HFFc6 (cell line): ENCODE measurements at regions not wholly inside any gene's neighbourhood (a gene's known extent, or its start where the extent isn't known, plus 50 kb on each side); places are given as distances from the start of the nearest gene placed in this dataset.

Experiments used
- DNase-seq: peaks from one replicate; pipeline ENCODE4 v3.0.0-alpha.2; 2018
- H3K27ac Mint-ChIP-seq: 2 replicates; pipeline ENCODE4 v1.8.0; 2020; ENCODE audit warnings: mild to moderate bottlenecking, mixed read lengths
- H3K27me3 Mint-ChIP-seq: 2 replicates; pipeline ENCODE4 v1.8.0; 2021; ENCODE audit warnings: mild to moderate bottlenecking, moderate library complexity, mixed read lengths; ENCODE audit not compliant: insufficient read depth
- H3K36me3 Mint-ChIP-seq: 2 replicates; pipeline ENCODE4 v1.8.0; 2021; ENCODE audit warnings: low read depth, mixed read lengths
- H3K4me1 Mint-ChIP-seq: 2 replicates; pipeline ENCODE4 v1.8.0; 2020; ENCODE audit warnings: low read depth, mixed read lengths
- H3K4me3 Mint-ChIP-seq: 2 replicates; pipeline ENCODE4 v1.8.0; 2020; ENCODE audit warnings: mild to moderate bottlenecking, moderate library complexity, mixed read lengths
- H3K9me3 Mint-ChIP-seq: 2 replicates; pipeline ENCODE4 v1.8.0; 2020; ENCODE audit warnings: mild to moderate bottlenecking, mixed read lengths
- TF ChIP-seq, protein P1 (sequence below): fragments of 200-600 bp; sonication (generic); IDR thresholded peaks from 2 replicates; pipeline ENCODE4 v1.5.0; 2021; ENCODE audit warnings: antibody characterized with exemption, mild to moderate bottlenecking

DNA sequence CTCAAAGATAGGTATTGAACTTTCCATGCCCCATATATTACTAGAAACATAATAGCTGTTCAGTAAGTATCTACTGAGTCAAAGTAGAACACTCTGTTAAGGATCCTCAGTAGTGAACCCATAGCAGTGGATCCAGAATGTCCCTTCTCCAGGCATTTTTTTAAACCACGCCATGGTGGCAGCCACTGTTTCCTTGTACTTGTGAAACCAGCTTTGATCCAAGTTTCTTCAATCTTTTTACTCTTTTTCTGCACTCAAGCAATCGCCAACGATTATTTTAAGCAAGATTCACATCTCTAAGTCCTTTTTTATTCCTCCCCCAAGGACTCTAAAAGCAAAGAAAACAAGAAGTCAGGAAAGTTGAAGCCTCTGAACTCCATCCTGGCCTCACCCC is 291.2 kb upstream of the SLC14A2 start:
- no peak overlapping the region for H3K27ac Mint-ChIP-seq
- TF ChIP-seq, protein P1, sequence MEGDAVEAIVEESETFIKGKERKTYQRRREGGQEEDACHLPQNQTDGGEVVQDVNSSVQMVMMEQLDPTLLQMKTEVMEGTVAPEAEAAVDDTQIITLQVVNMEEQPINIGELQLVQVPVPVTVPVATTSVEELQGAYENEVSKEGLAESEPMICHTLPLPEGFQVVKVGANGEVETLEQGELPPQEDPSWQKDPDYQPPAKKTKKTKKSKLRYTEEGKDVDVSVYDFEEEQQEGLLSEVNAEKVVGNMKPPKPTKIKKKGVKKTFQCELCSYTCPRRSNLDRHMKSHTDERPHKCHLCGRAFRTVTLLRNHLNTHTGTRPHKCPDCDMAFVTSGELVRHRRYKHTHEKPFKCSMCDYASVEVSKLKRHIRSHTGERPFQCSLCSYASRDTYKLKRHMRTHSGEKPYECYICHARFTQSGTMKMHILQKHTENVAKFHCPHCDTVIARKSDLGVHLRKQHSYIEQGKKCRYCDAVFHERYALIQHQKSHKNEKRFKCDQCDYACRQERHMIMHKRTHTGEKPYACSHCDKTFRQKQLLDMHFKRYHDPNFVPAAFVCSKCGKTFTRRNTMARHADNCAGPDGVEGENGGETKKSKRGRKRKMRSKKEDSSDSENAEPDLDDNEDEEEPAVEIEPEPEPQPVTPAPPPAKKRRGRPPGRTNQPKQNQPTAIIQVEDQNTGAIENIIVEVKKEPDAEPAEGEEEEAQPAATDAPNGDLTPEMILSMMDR: no peak
- DNase-seq: no peak
- H3K9me3 Mint-ChIP-seq: no peaks in the 10 kb centered on the region
- H3K27me3 Mint-ChIP-seq: peaks cover 8% of the 10 kb centered on the region; the same call in 1 of the 2 replicates
- H3K4me1 Mint-ChIP-seq: no peaks in the 10 kb centered on the region
- no peaks in the 10 kb centered on the region for H3K36me3 Mint-ChIP-seq
- H3K4me3 Mint-ChIP-seq: no peak overlapping the region

DNA sequence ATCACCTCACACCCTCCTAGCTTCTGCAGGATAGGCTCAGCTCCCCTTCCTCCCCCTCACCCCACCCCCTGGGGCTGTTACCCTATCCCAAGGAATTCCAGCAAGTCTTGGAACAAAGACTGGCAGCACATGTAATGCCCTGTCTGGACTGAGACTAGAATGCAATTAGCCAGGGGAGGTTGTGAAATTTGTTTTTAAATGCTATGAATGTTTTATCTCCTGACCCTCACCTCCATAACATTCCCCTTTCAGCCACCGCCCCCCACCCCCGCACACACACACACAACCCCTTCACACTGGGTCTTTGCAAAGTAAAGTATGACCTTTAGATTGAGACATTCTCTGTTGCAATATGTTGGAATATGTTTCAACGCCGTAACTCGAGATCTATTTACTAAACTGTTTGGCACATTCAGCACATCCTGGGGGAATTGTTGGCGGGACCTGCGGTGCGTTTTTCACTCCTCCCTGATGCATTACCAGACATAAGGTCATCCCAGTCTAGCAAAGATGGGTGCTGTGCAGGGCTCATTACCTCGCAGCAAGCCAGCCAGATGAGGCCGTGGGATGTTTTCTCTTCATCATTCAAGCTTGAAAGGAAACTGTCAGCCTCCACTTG is 290.7 kb upstream of the SLC14A2 start:
- H3K9me3 Mint-ChIP-seq: no peaks in the 10 kb centered on the region
- H3K27me3 Mint-ChIP-seq: peaks cover 8% of the 10 kb centered on the region; the same call in 1 of the 2 replicates
- H3K4me3 Mint-ChIP-seq: no peak overlapping the region
- H3K4me1 Mint-ChIP-seq: no peaks in the 10 kb centered on the region
- no peaks in the 10 kb centered on the region for H3K36me3 Mint-ChIP-seq
- TF ChIP-seq, protein P1: no peak
- DNase-seq: no peak
- no peak overlapping the region for H3K27ac Mint-ChIP-seq

DNA sequence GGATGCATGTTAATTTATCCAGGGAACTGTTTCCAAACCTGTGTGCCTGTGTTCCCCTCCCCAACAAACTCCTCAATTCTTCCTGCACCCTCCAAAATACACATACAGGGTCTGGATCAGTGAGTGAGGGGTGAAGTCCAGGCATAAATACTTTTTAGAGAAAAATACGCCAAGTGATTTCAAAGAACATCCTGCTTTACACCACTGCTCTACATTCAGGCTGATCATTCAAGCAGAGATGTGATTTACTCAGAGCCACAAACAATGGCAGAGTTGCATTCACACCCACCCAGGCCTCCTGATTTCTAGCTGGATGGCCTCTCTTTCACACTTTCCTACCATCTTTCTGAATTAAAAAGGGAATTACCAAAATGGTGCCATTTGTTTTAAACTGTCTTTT is 289.5 kb upstream of the SLC14A2 start:
- Mint-ChIP-seq H3K27ac (no peak overlapping the region), H3K36me3 (no peaks in the 10 kb centered on the region), H3K9me3 (no peaks in the 10 kb centered on the region), H3K4me3 (no peak overlapping the region), H3K4me1 (no peaks in the 10 kb centered on the region), H3K27me3 (peaks cover 8% of the 10 kb centered on the region; the same call in 1 of the 2 replicates)
- DNase-seq: no peak
- TF ChIP-seq, protein P1: no peak

DNA sequence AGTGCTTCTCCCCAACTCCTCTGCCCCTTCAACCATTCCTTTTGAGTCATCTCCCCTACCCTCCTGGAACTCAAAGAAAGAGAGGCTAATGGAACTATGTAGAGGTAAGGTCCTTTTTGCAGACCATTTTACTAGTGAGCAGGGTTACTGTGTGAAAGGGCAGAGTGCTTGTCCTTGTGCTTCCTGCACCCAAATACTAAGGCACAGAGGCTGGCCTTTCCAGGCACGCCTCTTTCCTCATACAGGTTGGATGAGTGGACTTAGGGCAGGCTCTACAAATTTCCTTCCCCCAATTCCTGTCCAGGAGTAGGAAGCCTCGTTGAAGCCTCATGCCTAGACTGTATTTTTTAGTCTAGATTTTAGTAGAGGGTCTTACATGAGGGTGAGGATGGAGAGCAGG is 288.8 kb upstream of the SLC14A2 start:
- no peaks in the 10 kb centered on the region for H3K36me3 Mint-ChIP-seq
- H3K27me3 Mint-ChIP-seq: peaks cover 8% of the 10 kb centered on the region; the same call in 1 of the 2 replicates
- no peak overlapping the region for H3K4me3 Mint-ChIP-seq
- no peak for DNase-seq
- H3K27ac Mint-ChIP-seq: no peak overlapping the region
- no peaks in the 10 kb centered on the region for H3K9me3 Mint-ChIP-seq
- TF ChIP-seq, protein P1: no peak
- no peaks in the 10 kb centered on the region for H3K4me1 Mint-ChIP-seq

DNA sequence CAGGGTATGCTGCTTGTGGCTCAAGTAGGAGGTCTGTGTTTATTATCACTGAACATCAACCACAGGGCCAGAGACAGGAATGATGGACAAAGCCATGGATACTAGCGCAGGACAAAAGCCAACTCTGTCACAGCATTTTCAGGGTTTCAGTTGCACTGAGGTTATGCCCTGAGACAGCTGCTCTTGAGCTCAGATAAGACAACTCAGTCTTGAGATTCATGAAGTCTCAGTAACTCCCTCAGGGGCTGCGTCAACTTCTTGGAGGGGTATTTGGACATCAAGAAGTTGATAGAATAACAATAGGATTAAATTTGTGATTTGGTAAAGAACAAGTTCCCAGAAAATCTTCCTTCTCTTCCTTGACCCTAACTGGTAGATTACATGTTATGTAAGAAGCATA is 287.0 kb upstream of the SLC14A2 start:
- no peaks in the 10 kb centered on the region for H3K36me3 Mint-ChIP-seq
- H3K4me3 Mint-ChIP-seq: no peak overlapping the region
- TF ChIP-seq, protein P1: no peak
- H3K4me1 Mint-ChIP-seq: no peaks in the 10 kb centered on the region
- no peak overlapping the region for H3K27ac Mint-ChIP-seq
- DNase-seq: no peak
- no peaks in the 10 kb centered on the region for H3K9me3 Mint-ChIP-seq
- peaks cover 3% of the 10 kb centered on the region; the same call in 1 of the 2 replicates for H3K27me3 Mint-ChIP-seq
